HL-60 (cell line): ENCODE measurements at regions not wholly inside any gene's neighbourhood (a gene's known extent, or its start where the extent isn't known, plus 50 kb on each side); places are given as distances from the start of the nearest gene placed in this dataset.

Source experiments
- CTCF ChIP-seq: IDR thresholded peaks from one replicate; pipeline ENCODE4 v1.5.1; 2011; ENCODE audit warnings: low read length, control low read depth, inconsistent platforms; ENCODE audit not compliant: insufficient read depth
- GABPA ChIP-seq: IDR thresholded peaks from 2 replicates; pipeline ENCODE4 v1.6.1; 2012; ENCODE audit warnings: low read depth
- POLR2AphosphoS5 ChIP-seq: IDR thresholded peaks from 2 replicates; pipeline ENCODE4 v1.6.1; 2012; ENCODE audit warnings: low read depth
- TF ChIP-seq, protein P1 (sequence below): IDR thresholded peaks from 2 replicates; pipeline ENCODE4 v1.6.1; 2012; ENCODE audit warnings: low read depth; ENCODE audit not compliant: insufficient replicate concordance

GRCh38 chr12:78330131-78330530 is 499.4 kb downstream of the NAV3 start:
- TF ChIP-seq CTCF (no peak), GABPA (no peak), POLR2AphosphoS5 (no peak)
- TF ChIP-seq, protein P1, sequence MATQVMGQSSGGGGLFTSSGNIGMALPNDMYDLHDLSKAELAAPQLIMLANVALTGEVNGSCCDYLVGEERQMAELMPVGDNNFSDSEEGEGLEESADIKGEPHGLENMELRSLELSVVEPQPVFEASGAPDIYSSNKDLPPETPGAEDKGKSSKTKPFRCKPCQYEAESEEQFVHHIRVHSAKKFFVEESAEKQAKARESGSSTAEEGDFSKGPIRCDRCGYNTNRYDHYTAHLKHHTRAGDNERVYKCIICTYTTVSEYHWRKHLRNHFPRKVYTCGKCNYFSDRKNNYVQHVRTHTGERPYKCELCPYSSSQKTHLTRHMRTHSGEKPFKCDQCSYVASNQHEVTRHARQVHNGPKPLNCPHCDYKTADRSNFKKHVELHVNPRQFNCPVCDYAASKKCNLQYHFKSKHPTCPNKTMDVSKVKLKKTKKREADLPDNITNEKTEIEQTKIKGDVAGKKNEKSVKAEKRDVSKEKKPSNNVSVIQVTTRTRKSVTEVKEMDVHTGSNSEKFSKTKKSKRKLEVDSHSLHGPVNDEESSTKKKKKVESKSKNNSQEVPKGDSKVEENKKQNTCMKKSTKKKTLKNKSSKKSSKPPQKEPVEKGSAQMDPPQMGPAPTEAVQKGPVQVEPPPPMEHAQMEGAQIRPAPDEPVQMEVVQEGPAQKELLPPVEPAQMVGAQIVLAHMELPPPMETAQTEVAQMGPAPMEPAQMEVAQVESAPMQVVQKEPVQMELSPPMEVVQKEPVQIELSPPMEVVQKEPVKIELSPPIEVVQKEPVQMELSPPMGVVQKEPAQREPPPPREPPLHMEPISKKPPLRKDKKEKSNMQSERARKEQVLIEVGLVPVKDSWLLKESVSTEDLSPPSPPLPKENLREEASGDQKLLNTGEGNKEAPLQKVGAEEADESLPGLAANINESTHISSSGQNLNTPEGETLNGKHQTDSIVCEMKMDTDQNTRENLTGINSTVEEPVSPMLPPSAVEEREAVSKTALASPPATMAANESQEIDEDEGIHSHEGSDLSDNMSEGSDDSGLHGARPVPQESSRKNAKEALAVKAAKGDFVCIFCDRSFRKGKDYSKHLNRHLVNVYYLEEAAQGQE = no peak
